A549 (cell line): ENCODE measurements at regions not wholly inside any gene's neighbourhood (a gene's known extent, or its start where the extent isn't known, plus 50 kb on each side); places are given as distances from the start of the nearest gene placed in this dataset.

Experiments
- ATAC-seq, 2 experiments: fragments of 200-7000 bp in 1 of 2; fragments of >200 bp in 1 of 2; cut with Nextera tagmentation in 1 of 2; cut with Tn5 transposase in 1 of 2; 3 replicates each; pipeline versions ENCODE4 v1.8.0 to v1.9.1; 2018 to 2020; ENCODE audit warnings: mild to moderate bottlenecking in 1 of 2, moderate library complexity in 1 of 2
- CTCF ChIA-PET: fragments of 300-600 bp; sonication (Branson Sonifier 250); formaldehyde crosslinking; extraction: SDS; loops from one replicate; lab custom pipeline; 2021; ENCODE audit warnings: antibody characterized with exemption, inconsistent platforms; lab: Yijun Ruan, JAX
- POLR2A ChIA-PET: fragments of 350-600 bp; formaldehyde crosslinking; extraction: SDS; loops from one replicate; lab custom pipeline; 2021; ENCODE audit warnings: antibody characterized with exemption, inconsistent platforms; lab: Yijun Ruan, JAX
- DNase-seq, 2 experiments: peaks; one replicate each; pipeline versions ENCODE4 v3.0.0 to v3.0.0-alpha.2; 2011 to 2016; ENCODE audit warnings: low read depth in 1 of 2, low spot score in 1 of 2
- FAIRE-seq: peaks from 2 replicates; lab custom pipeline; 2011; peaks lifted over from hg19 to GRCh38; lab: Jason Lieb, UNC
- H3K27ac ChIP-seq, 2 experiments: fragments of >200 bp; sonication (Bioruptor Twin); formaldehyde crosslinking; 3 replicates each; pipeline ENCODE4 v1.5.1; 2016 to 2017
- H3K4me1 ChIP-seq: fragments of >200 bp; sonication (Bioruptor Twin); formaldehyde crosslinking; 3 replicates; pipeline ENCODE4 v1.6.1; 2016
- H3K4me2 ChIP-seq: fragments of >200 bp; sonication (Bioruptor Twin); formaldehyde crosslinking; 3 replicates; pipeline ENCODE4 v1.6.1; 2016
- H3K4me3 ChIP-seq: fragments of >200 bp; sonication (Bioruptor Twin); formaldehyde crosslinking; 3 replicates; pipeline ENCODE4 v1.5.1; 2016
- H3K9me3 ChIP-seq: fragments of >200 bp; sonication (Bioruptor Twin); formaldehyde crosslinking; 3 replicates; pipeline ENCODE4 v1.6.1; 2016
- ATOH8 ChIP-seq: fragments of 250-450 bp; sonication (Bioruptor Pico); IDR thresholded peaks from 2 replicates; pipeline ENCODE4 v1.5.0; 2020; ENCODE audit warnings: low read depth, mild to moderate bottlenecking, moderate library complexity
- CBX2 ChIP-seq: fragments of 200-600 bp; sonication (generic); IDR thresholded peaks from 2 replicates; pipeline ENCODE4 v1.6.1; 2016; ENCODE audit warnings: low read depth, mild to moderate bottlenecking, borderline replicate concordance
- CEBPB ChIP-seq, 2 experiments: fragments of >200 bp in 1 of 2; sonication (Bioruptor Twin) in 1 of 2; formaldehyde crosslinking in 1 of 2; IDR thresholded peaks; 2 replicates each; pipeline ENCODE4 v1.6.1; 2012 to 2016
- CHD2 ChIP-seq: fragments of 150-350 bp; IDR thresholded peaks from 2 replicates; pipeline ENCODE4 v1.6.1; 2014; ENCODE audit warnings: low read length; ENCODE audit not compliant: partially characterized antibody
- E2F6 ChIP-seq: IDR thresholded peaks from 2 replicates; pipeline ENCODE4 v1.6.1; 2012; ENCODE audit warnings: low read depth, borderline replicate concordance
- EHF ChIP-seq: fragments of 250-450 bp; sonication (Bioruptor Pico); IDR thresholded peaks from 2 replicates; pipeline ENCODE4 v1.5.0; 2020; ENCODE audit warnings: mild to moderate bottlenecking
- ELK1 ChIP-seq: fragments of 150-350 bp; IDR thresholded peaks from 2 replicates; pipeline ENCODE4 v1.6.1; 2014; ENCODE audit warnings: low read depth, mild to moderate bottlenecking, low read length
- ESRRA ChIP-seq: fragments of 150-350 bp; IDR thresholded peaks from 2 replicates; pipeline ENCODE4 v1.6.1; 2014; ENCODE audit warnings: mild to moderate bottlenecking, low read length, borderline replicate concordance
- GATA3 ChIP-seq: IDR thresholded peaks from 2 replicates; pipeline ENCODE4 v1.6.1; 2012; ENCODE audit warnings: borderline replicate concordance
- HDAC2 ChIP-seq: fragments of 200-600 bp; sonication (generic); IDR thresholded peaks from 2 replicates; pipeline ENCODE4 v1.6.1; 2016
- HMGXB4 ChIP-seq: fragments of 250-450 bp; sonication (Bioruptor Pico); IDR thresholded peaks from 2 replicates; pipeline ENCODE4 v1.5.0; 2021; ENCODE audit warnings: mild to moderate bottlenecking, moderate library complexity, borderline replicate concordance
- HOXA7 ChIP-seq: fragments of 250-450 bp; sonication (Bioruptor Pico); IDR thresholded peaks from 2 replicates; pipeline ENCODE4 v1.5.0; 2020; ENCODE audit warnings: mild to moderate bottlenecking, moderate library complexity
- HOXB5 ChIP-seq: fragments of 250-450 bp; sonication (Bioruptor Pico); IDR thresholded peaks from 2 replicates; pipeline ENCODE4 v1.5.0; 2020; ENCODE audit warnings: mild to moderate bottlenecking, moderate library complexity
- JUNB ChIP-seq: fragments of >200 bp; sonication (Bioruptor Twin); formaldehyde crosslinking; IDR thresholded peaks from 2 replicates; pipeline ENCODE4 v1.6.1; 2016
- MAFK ChIP-seq: fragments of 450-650 bp; IDR thresholded peaks from 2 replicates; pipeline ENCODE4 v1.6.1; 2014; ENCODE audit not compliant: partially characterized antibody
- MYC ChIP-seq: IDR thresholded peaks from 2 replicates; pipeline ENCODE4 v1.6.1; 2012; ENCODE audit warnings: mild to moderate bottlenecking, inconsistent platforms, low read length, improper control_type of control experiment, borderline replicate concordance
- PHF8 ChIP-seq: fragments of 200-600 bp; sonication (generic); IDR thresholded peaks from 2 replicates; pipeline ENCODE4 v1.6.1; 2016; ENCODE audit warnings: low read depth, mild to moderate bottlenecking, antibody characterized with exemption, moderate library complexity, borderline replicate concordance
- RARB ChIP-seq: fragments of 250-450 bp; sonication (Bioruptor Pico); IDR thresholded peaks from 2 replicates; pipeline ENCODE4 v1.8.0; 2021; ENCODE audit warnings: mild to moderate bottlenecking, moderate library complexity
- RCOR1 ChIP-seq: fragments of 150-350 bp; IDR thresholded peaks from 2 replicates; pipeline ENCODE4 v1.6.1; 2014; ENCODE audit warnings: antibody characterized with exemption, low read length, low read depth
- TFCP2L1 ChIP-seq: fragments of 250-450 bp; sonication (Bioruptor Pico); IDR thresholded peaks from 2 replicates; pipeline ENCODE4 v1.5.0; 2021; ENCODE audit warnings: mild to moderate bottlenecking
- USF2 ChIP-seq: fragments of 450-650 bp; IDR thresholded peaks from 2 replicates; pipeline ENCODE4 v1.6.1; 2014; ENCODE audit warnings: antibody characterized with exemption
- ZNF302 ChIP-seq: fragments of 250-450 bp; sonication (Bioruptor Pico); IDR thresholded peaks from 2 replicates; pipeline ENCODE4 v1.9.0; 2021; ENCODE audit warnings: inconsistent platforms, mild to moderate bottlenecking, moderate library complexity
- WGBS: methylation state at CpG from one replicate; pipeline ENCODE4 v1.1.6; 2017; ENCODE audit errors: missing lambda C conversion rate; 5-methylcytosine and 5-hydroxymethylcytosine counted together

- no peak for FAIRE-seq
- CTCF ChIA-PET: no interaction called here
These were observed 1087.4 kb downstream of the CDH18 start for GRCh38 chr5:18900644-18901043.

GRCh38 chr5:18920966-18921365, 1067.0 kb downstream of the CDH18 start:
- DNase-seq: no peak
- Histone ChIP-seq H3K4me1 (no peaks in the 10 kb centered on the region), H3K4me2 (no peak overlapping the region), H3K9me3 (no peaks in the 10 kb centered on the region), H3K4me3 (no peak overlapping the region), H3K27ac (no peak overlapping the region)
- ATAC-seq: no peak
- WGBS: 4% methylated on average over 5 of the region's 5 CpGs
- ChIA-PET CTCF (interaction anchor here (0.5 kb wide), 1 partner anchor 176 kb away, joined by 5 read pairs; no protein-coding TSS in a partner anchor), POLR2A (no interaction called here)
- no peak for TF ChIP-seq USF2
- no peak for TF ChIP-seq CHD2
- no peak for TF ChIP-seq E2F6
- no peak for TF ChIP-seq ZNF302 (CRISPR knock-in tag)
- TF ChIP-seq TFCP2L1 (CRISPR knock-in tag): no peak
- TF ChIP-seq EHF (CRISPR knock-in tag): no peak
- FAIRE-seq: no peak

More at GRCh38 chr5:18900644-18901043, 1087.4 kb downstream of the CDH18 start:
- no peak overlapping the region for H3K4me3 ChIP-seq
- TF ChIP-seq MYC: no peak
- TF ChIP-seq ATOH8 (CRISPR knock-in tag): no peak
- no peak for TF ChIP-seq JUNB
- no peak for TF ChIP-seq ESRRA
- no peak for TF ChIP-seq HDAC2
- no peak for TF ChIP-seq PHF8
- TF ChIP-seq CBX2: no peak
- no peak for TF ChIP-seq CEBPB (IDR thresholded peaks at IDR 0.05)
- no peak for TF ChIP-seq HOXB5
- no peak for TF ChIP-seq RCOR1
- TF ChIP-seq E2F6: no peak
- no peak for TF ChIP-seq HMGXB4 (CRISPR knock-in tag)
- no peak for TF ChIP-seq CHD2
- TF ChIP-seq MAFK: no peak
- TF ChIP-seq ZNF302 (CRISPR knock-in tag): no peak
- TF ChIP-seq GATA3: no peak
- TF ChIP-seq HOXA7: no peak
- POLR2A ChIA-PET: no interaction called here
- no peak for DNase-seq
- no peak overlapping the region for H3K27ac ChIP-seq
- ATAC-seq: no peak
- H3K4me1 ChIP-seq: no peaks in the 10 kb centered on the region
- H3K9me3 ChIP-seq: no peaks in the 10 kb centered on the region
- no peak overlapping the region for H3K4me2 ChIP-seq
- WGBS: 6% methylated on average over 3 of the region's 3 CpGs

GRCh38 chr5:18932081-18932480, 1055.9 kb downstream of the CDH18 start:
- FAIRE-seq (no peak), DNase-seq (no peak), ATAC-seq (no peak)
- Histone ChIP-seq H3K4me2 (no peak overlapping the region), H3K9me3 (no peaks in the 10 kb centered on the region), H3K4me3 (no peak overlapping the region), H3K4me1 (no peaks in the 10 kb centered on the region), H3K27ac (no peak overlapping the region)
- POLR2A ChIA-PET: no interaction called here
- CTCF ChIA-PET: interaction anchor here (1.3 kb wide), 1 partner anchor 233 kb away, joined by 3 read pairs; no protein-coding TSS in a partner anchor
- no peak for TF ChIP-seq RCOR1
- no peak for TF ChIP-seq RARB (CRISPR knock-in tag)
- TF ChIP-seq ELK1: no peak
- 12% methylated on average over 2 of the region's 2 CpGs for WGBS
